NCI-H446 treated with DMSO at 0.1 percent for 48 hours (cell line): ENCODE measurements at regions not wholly inside any gene's neighbourhood (a gene's known extent, or its start where the extent isn't known, plus 50 kb on each side); places are given as distances from the start of the nearest gene placed in this dataset.

Experiments used
- DNase-seq: peaks from one replicate; lab custom pipeline; 2025; lab: John Stamatoyannopoulos, UW

DNA sequence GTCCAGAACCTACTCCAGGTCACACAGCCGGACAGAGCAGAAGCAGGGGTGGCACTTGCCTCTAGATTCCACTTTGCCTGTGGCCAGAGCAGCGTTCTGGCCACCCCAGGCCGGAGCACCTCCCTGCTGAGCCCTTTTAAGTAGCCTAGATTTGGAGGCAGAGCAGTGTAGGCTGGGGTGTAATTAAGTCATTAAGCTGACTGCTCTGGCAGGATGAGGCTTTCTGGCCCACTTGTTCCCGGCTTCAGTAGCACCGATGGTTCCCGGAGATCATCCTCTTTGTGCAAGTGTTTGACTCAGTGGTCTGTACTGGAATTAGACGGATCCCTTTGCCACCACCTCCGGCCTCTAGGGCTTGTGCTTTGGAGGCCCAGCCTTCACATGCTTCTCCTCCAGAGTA lies 281.9 kb upstream of the ANKRD55 start:
- no peak for DNase-seq

- DNase-seq = no peak
These were observed 281.1 kb upstream of the ANKRD55 start for GRCh38 chr5:56514245-56514644.

DNA sequence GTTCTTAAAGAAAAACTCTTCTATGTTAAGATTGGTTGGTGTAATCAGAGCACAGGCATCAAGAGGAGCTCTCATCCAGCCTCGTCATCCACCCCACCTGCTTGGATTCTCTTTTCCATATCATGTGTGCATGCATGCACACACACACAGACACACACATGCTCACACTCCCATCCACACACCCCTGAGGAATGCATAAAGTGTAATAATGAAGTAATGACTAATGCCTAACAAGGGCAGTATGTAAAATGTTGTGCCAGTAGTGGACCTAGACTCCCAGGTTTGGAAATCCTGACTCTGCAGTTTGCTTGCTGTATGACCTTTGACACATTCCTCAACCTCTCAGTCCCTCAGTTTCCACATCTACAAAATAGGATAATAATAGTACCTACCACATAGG lies 280.0 kb upstream of the ANKRD55 start:
- no peak for DNase-seq

DNA sequence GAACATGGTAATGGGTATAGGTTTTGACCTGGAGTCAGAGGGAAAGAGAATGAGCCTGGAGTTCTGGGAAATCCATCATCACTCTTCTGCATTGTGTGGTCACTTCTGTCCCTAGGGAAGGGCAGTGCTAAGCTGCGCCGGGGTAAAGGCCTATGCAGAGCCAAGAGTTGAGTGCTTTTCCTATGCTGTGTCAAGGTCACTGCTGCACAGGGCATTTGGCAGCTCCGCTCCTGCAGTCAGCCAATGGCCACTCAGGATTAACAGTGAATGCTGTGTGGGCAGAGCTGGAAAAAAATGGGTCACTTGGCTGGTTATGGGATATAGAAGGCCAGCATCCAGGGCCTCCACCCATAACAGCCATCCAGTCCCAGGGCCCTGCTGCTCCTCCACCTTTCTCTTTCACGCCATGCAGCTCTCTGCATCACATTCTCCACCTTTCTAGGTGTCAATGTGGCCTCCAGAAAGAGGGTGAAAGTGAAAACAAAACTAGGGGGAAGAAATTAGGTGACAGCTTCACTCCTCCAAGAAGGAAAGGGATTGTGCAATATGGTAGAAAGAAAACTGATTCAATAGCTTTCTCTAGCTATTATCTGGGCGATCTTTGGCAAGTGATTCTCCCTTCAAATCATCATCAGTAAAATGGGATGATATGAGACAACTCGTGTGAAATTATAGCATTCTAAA lies 279.3 kb upstream of the ANKRD55 start:
- DNase-seq = no peak

DNA sequence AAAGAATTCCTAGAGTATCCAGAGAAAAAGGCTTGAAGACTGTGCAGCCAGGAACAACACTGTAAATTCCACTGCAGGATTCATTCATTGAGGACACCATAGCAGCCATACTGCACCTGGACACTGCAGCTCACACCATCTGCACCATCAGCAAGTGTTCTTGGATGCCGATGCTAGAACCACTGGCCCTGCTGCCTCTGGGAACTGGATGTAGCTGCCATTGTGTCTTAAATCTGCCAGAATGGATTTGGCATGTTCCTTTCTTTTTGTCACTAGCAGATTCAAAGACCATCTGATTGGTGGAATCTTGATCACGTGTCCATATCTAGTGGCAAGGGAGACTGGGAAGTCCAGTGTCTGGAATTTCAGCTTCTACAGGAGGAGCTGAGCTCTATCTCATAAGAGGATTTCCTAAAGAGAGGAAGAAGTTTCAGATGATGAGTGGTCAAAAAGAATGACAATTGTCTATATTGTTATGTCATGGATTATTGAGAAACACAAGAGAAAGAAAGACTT lies 278.3 kb upstream of the ANKRD55 start:
- DNase-seq = no peak

GRCh38 chr5:56508249-56508648 lies 275.1 kb upstream of the ANKRD55 start:
- no peak for DNase-seq

- DNase-seq = no peak
These were observed 274.3 kb upstream of the ANKRD55 start for GRCh38 chr5:56507351-56507930.

DNA sequence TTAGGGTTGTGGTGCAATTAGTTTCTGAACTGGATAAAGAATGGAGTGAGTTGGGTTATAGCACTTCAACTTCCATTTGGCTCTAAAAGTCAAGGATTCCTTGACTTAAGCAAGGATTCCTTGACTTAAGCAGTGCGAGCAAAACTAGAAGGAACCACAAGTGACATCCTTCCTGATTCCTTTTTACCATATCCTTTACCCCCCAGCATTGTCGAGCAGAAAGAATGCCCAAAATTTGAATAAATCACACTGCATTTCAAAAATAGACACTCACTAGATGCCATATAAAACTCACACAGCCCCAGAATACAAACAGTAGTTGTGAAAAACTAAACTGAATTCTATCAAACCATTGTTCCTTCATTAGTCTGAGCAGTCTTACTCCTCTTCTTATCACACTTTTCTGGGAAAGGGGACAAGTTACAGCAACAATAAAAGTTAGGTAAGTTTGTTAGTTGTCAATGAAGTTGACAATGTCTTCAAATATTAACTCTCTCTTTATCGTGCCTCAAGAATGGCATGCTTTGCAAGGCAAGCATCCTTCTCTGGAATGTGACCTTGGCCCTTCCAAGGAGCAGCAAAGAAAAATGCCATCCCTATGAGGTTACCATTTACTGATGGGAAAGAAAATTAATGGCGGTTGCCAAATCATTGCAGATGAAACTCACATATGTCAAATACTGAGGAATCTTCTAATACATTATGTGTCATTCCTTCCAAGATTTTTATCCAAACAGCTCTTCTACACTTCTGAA lies 273.3 kb upstream of the ANKRD55 start:
- DNase-seq = no peak

DNA sequence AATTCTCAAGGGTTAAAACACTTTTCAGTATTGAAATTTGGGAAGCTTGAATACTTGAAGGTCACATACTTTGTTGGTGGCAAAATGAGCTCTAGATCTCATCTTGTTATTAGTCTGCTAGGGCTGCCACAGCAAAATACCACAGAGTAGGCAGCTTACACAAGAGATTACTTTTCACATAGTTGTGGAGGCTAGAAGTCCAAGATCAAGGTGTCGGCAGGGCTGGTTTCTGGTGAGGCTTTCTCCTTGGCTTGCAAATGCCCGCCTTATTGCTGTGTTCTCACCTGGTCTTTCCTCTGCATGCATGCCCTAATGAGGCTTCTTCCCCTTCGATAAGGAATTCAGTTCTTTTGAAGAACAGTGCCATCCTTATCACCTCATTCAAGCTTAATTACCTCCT lies 270.8 kb upstream of the ANKRD55 start:
- DNase-seq = no peak

- DNase-seq = no peak
These were observed 268.8 kb upstream of the ANKRD55 start for GRCh38 chr5:56501781-56502557.

DNA sequence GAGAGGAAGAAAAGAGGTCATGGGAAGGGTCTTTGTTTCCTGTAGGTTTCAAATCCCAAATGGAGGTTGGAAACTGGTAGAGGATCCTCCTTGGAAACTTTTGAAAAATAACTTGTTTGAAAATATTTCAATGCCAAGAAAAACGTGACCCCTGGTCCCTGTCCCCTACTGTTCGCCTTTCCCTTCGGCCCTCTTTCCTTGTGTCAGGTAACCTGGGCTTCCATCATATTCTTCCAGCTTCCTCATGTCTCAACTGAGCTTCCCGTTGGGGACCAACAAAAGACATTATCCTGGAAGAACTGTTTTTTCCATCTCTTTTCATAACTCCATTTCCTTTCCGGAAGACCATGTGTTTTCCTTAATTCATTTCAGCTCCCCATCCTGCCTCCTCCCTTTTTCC lies 266.8 kb upstream of the ANKRD55 start:
- DNase-seq = no peak

DNA sequence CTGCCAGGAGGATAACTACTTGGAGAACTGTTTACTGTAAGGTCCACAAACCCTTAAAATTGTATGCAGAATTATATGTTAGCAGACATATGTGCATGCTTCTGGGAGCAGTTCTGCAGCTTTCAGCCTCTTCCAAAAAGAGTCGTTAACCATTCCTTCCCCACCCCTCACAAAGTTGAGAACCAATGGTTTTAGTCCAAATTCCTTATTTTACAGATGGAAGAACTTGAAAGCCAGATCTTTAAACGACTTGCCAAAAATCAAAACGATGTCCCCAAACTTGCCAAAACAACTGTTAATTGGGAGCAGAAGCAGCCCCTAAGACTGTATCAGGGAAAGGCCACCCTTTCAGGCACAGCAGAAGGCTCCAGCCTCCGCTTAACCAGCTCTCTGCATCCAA lies 266.4 kb upstream of the ANKRD55 start:
- no peak for DNase-seq

GRCh38 chr5:56498759-56499395 lies 265.7 kb upstream of the ANKRD55 start:
- no peak for DNase-seq

GRCh38 chr5:56496581-56497063 lies 263.5 kb upstream of the ANKRD55 start:
- DNase-seq = no peak

DNA sequence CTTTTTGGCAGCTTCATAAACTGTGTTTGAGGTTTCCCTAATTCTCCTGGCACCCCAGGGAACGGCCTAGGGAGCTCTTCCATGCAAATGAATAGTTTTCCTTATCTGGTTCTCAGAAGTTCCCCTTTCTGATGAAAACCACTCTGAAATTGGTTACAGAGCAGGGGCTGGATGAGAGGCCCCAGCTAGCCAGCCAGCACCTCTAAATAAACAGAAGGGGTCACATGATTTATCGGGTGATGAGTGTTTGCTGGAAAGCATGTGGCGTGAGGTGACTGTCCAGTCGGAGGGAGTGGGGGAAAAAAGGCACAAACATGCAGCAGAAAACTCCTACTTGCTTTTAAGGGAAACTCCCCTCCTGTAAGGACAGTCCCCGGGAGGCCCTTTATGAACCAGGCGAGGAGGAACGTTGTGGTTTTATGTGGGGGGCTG lies 261.2 kb upstream of the ANKRD55 start:
- DNase-seq = no peak

GRCh38 chr5:56493766-56494165 lies 260.6 kb upstream of the ANKRD55 start:
- DNase-seq = no peak

DNA sequence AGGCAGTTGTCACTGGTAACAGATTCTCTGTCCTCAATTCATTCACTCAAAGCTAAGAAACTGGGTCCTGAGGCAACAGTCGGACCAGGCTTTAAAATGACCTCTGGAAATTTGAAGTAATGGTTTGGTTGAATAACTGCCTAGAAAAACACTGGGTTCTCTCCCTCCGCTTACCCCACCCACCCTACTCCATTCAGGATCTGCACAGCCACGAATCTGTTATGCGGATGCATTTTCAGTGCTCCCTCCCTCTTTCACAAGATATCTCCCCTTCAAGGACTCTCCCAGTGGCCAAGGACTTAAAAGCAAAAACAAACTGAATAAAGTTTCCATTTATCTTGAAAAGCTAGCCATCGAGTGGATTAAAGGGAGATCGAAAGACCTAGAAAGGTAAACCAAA lies 260.2 kb upstream of the ANKRD55 start:
- DNase-seq = no peak

DNA sequence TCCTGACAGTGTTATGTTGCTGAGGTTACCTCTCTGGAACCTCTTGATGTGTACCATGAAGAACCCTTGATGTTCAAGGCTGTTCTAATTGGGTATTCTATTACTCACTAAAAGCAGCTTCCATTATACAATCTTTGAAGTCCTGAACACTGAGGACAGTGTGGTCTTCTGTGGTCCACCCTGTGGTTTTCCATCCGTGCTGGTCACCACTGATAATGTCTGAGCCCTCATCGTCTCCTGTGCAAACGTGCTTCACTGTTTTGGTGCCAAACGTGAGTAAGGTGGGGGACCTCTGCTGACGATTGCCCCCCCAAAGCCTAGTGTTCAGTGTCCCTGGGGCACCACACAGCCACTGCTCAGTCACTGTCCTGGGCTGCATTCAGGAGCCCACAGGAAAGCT lies 259.7 kb upstream of the ANKRD55 start:
- no peak for DNase-seq

DNA sequence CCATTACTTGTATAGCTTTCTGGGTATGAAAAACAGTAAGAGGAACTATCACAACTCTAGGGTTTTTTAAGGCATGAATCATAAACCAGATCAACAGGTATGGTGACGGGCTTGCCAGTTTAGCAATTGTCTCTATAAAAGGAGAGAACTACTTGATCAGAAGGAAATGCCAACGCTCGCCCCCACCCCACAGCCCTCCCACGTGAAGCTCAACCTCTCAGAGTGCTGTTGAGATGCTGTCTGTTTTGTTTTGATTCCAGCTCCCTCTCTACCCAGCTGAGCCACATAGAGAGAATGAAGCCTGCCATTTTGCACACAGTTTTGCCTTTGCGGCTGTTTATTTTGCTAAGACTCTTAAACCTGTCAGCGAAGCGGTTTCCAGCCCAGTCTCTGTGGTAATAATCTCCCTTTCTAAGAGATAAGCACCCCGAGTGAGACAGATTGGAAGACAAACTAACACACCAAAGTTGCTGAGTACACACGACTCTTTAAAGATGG lies 257.9 kb upstream of the ANKRD55 start:
- DNase-seq = no peak

- no peak for DNase-seq
These were observed 256.1 kb upstream of the ANKRD55 start for GRCh38 chr5:56489272-56489671.

GRCh38 chr5:56487528-56488115 lies 254.5 kb upstream of the ANKRD55 start:
- no peak for DNase-seq
